H9 (cell line): ENCODE measurements at regions not wholly inside any gene's neighbourhood (a gene's known extent, or its start where the extent isn't known, plus 50 kb on each side); places are given as distances from the start of the nearest gene placed in this dataset.

Experiments used
- DNase-seq: peaks from one replicate; pipeline ENCODE4 v3.0.0-alpha.2; 2017
- H2AFZ ChIP-seq: one replicate; pipeline ENCODE4 v1.6.1; 2013; ENCODE audit warnings: mild to moderate bottlenecking, low read length, control low read depth, moderate library complexity
- H2AK5ac ChIP-seq: 2 replicates; pipeline ENCODE4 v1.6.1; 2013; ENCODE audit warnings: low read length, control low read depth, mixed read lengths; ENCODE audit not compliant: insufficient read length
- H2BK120ac ChIP-seq: one replicate; pipeline ENCODE4 v1.6.1; 2013; ENCODE audit warnings: low read depth, mild to moderate bottlenecking, low read length, control low read depth, inconsistent platforms; ENCODE audit not compliant: poor library complexity, severe bottlenecking
- H2BK12ac ChIP-seq: 2 replicates; pipeline ENCODE4 v1.6.1; 2013; ENCODE audit warnings: low read length, control low read depth, mixed read lengths, low read depth; ENCODE audit not compliant: insufficient read length
- H2BK15ac ChIP-seq: 2 replicates; pipeline ENCODE4 v1.6.1; 2013; ENCODE audit warnings: low read depth, low read length, control low read depth
- H2BK20ac ChIP-seq: one replicate; pipeline ENCODE4 v1.6.1; 2013; ENCODE audit warnings: low read depth, mild to moderate bottlenecking, low read length, control low read depth, inconsistent platforms; ENCODE audit not compliant: poor library complexity, severe bottlenecking
- H2BK5ac ChIP-seq: 2 replicates; pipeline ENCODE4 v1.6.1; 2013; ENCODE audit warnings: low read length, control low read depth, mixed read lengths; ENCODE audit not compliant: insufficient read length
- H3K14ac ChIP-seq: 2 replicates; pipeline ENCODE4 v1.6.1; 2013; ENCODE audit warnings: low read length, control low read depth; ENCODE audit not compliant: insufficient read depth
- H3K18ac ChIP-seq: 2 replicates; pipeline ENCODE4 v1.6.1; 2013; ENCODE audit warnings: low read depth, mild to moderate bottlenecking, mixed read lengths, low read length, control low read depth; ENCODE audit not compliant: insufficient read length
- H3K23ac ChIP-seq: 2 replicates; pipeline ENCODE4 v1.6.1; 2013; ENCODE audit warnings: low read length, control low read depth, mixed read lengths, low read depth; ENCODE audit not compliant: insufficient read length
- H3K23me2 ChIP-seq: 2 replicates; pipeline ENCODE4 v1.6.1; 2013; ENCODE audit warnings: low read depth, mild to moderate bottlenecking, mixed read lengths, low read length, control low read depth; ENCODE audit not compliant: insufficient read length, poor library complexity, severe bottlenecking
- H3K27ac ChIP-seq: 2 replicates; pipeline ENCODE4 v1.5.1; 2013; ENCODE audit warnings: low read length, control low read depth, mixed read lengths, low read depth; ENCODE audit not compliant: insufficient read length
- H3K27me3 ChIP-seq: 2 replicates; pipeline ENCODE4 v1.6.1; 2013; ENCODE audit warnings: low read length, control low read depth, inconsistent platforms; ENCODE audit not compliant: insufficient read depth
- H3K4ac ChIP-seq: 2 replicates; pipeline ENCODE4 v1.6.1; 2013; ENCODE audit warnings: low read depth, mild to moderate bottlenecking, control low read depth, inconsistent platforms, low read length, moderate library complexity
- H3K4me1 ChIP-seq: 2 replicates; pipeline ENCODE4 v1.6.1; 2013; ENCODE audit warnings: low read length, control low read depth, inconsistent platforms; ENCODE audit not compliant: insufficient read depth
- H3K4me2 ChIP-seq: 2 replicates; pipeline ENCODE4 v1.6.1; 2013; ENCODE audit warnings: low read length, control low read depth, mixed read lengths; ENCODE audit not compliant: insufficient read length, insufficient read depth
- H3K56ac ChIP-seq: 2 replicates; pipeline ENCODE4 v1.6.1; 2013; ENCODE audit warnings: low read depth, mild to moderate bottlenecking, mixed read lengths, low read length, control low read depth; ENCODE audit not compliant: insufficient read length
- H3K79me1 ChIP-seq: 2 replicates; pipeline ENCODE4 v1.6.1; 2013; ENCODE audit warnings: low read depth, mild to moderate bottlenecking, moderate library complexity, low read length, control low read depth, inconsistent platforms; ENCODE audit not compliant: insufficient read depth, poor library complexity, severe bottlenecking
- H3K79me2 ChIP-seq: 2 replicates; pipeline ENCODE4 v1.6.1; 2013; ENCODE audit warnings: low read length, control low read depth, inconsistent platforms; ENCODE audit not compliant: insufficient read depth
- H3K9ac ChIP-seq: 2 replicates; pipeline ENCODE4 v1.6.1; 2013; ENCODE audit warnings: low read length, control low read depth, mixed read lengths; ENCODE audit not compliant: insufficient read length; ENCODE audit errors: extremely low read depth
- H3K9me3 ChIP-seq: one replicate; pipeline ENCODE4 v1.6.1; 2013; ENCODE audit warnings: low read depth, low read length, inconsistent platforms; ENCODE audit not compliant: control insufficient read depth
- H3T11ph ChIP-seq: one replicate; pipeline ENCODE4 v1.6.1; 2013; ENCODE audit warnings: mild to moderate bottlenecking, low read length, control low read depth, inconsistent platforms
- H4K20me1 ChIP-seq: one replicate; pipeline ENCODE4 v1.6.1; 2013; ENCODE audit not compliant: control insufficient read depth, insufficient read length, insufficient read depth
- H4K5ac ChIP-seq: 2 replicates; pipeline ENCODE4 v1.6.1; 2013; ENCODE audit warnings: low read depth, mild to moderate bottlenecking, mixed read lengths, low read length, control low read depth; ENCODE audit not compliant: insufficient read length
- H4K8ac ChIP-seq: replicated peaks from 2 replicates; pipeline ENCODE4 v1.6.1; 2013; ENCODE audit warnings: low read length, control low read depth, mixed read lengths, low read depth; ENCODE audit not compliant: insufficient read length
- H4K91ac ChIP-seq: 2 replicates; pipeline ENCODE4 v1.6.1; 2013; ENCODE audit warnings: low read depth, mild to moderate bottlenecking, moderate library complexity, mixed read lengths, low read length, control low read depth; ENCODE audit not compliant: insufficient read length
- H3K27ac Mint-ChIP-seq, 3 experiments: 2 replicates in 2 of 3; 3 replicates in 1 of 3; pipeline ENCODE4 v1.8.0; 2020 to 2021; ENCODE audit warnings: mixed read lengths in 3 of 3, mild to moderate bottlenecking in 1 of 3, moderate library complexity in 1 of 3
- H3K27me3 Mint-ChIP-seq: 2 replicates; pipeline ENCODE4 v1.8.0; 2021; ENCODE audit warnings: low read depth, mild to moderate bottlenecking, moderate library complexity, mixed read lengths
- H3K36me3 Mint-ChIP-seq, 3 experiments: 2 replicates in 2 of 3; 3 replicates in 1 of 3; pipeline ENCODE4 v1.8.0; 2020 to 2021; ENCODE audit warnings: low read depth in 3 of 3, mixed read lengths in 3 of 3; ENCODE audit not compliant: insufficient read depth in 1 of 3
- H3K4me1 Mint-ChIP-seq, 2 experiments: 2 replicates each; pipeline ENCODE4 v1.8.0; 2020; ENCODE audit warnings: mixed read lengths in 2 of 2
- H3K4me3 Mint-ChIP-seq, 2 experiments: 2 replicates in 1 of 2; 3 replicates in 1 of 2; pipeline ENCODE4 v1.8.0; 2020 to 2021; ENCODE audit warnings: mild to moderate bottlenecking in 2 of 2, mixed read lengths in 2 of 2, moderate library complexity in 1 of 2
- H3K9me3 Mint-ChIP-seq, 2 experiments: 2 replicates in 1 of 2; 3 replicates in 1 of 2; pipeline ENCODE4 v1.8.0; 2020; ENCODE audit warnings: mild to moderate bottlenecking in 2 of 2, mixed read lengths in 2 of 2, moderate library complexity in 1 of 2
- WGBS: extraction: QIAGEN DNeasy Blood & Tissue Kit; methylation state at CpG from one replicate; pipeline ENCODE4 v1.1.7; 2013; ENCODE audit warnings: missing lambda C conversion rate, low lambda C conversion rate, mixed read lengths; ENCODE audit not compliant: insufficient read length; ENCODE audit errors: extremely low coverage; 5-methylcytosine and 5-hydroxymethylcytosine counted together
- TF ChIP-seq, protein P1 (sequence below): fragments of 200-600 bp; sonication (generic); conservative IDR thresholded peaks from 3 replicates; pipeline ENCODE4 v1.8.0; 2021; ENCODE audit warnings: antibody characterized with exemption, mild to moderate bottlenecking

DNA sequence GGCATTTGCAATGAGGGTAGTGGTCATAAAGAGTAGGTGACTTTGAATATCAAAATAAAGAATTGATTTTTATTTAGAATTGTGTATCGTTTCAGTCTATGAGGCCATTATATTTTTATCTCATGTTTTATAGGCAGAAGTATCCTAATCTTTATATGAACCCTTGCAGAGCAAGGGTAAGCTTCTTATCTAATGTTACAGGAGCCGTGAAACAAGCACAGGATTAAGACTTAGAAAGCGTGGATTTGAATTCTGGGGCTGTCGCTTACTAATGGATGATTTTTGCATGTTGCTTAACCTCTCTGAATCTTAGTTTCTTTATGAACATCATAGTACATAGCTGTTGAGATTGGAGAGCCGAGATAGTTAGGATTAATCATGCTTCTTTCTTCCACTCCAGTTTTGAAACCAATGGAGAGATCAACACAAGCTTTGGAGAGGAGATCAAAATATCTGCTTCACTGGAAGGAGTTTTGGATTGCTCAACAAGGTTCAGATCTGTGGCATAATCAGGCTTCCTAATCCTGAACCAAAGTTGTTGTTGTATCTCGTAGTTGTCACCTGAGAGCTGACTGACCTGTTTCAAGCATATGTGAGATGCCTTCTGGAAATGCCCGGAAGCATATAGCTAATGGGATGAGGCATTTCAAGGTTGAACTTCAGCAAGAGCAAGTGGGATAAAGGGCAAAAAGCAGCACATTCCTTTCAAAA lies 166.9 kb upstream of the GK2 start:
- no peak overlapping the region for H2BK12ac ChIP-seq
- no peak overlapping the region for H2BK120ac ChIP-seq
- H3K56ac ChIP-seq = no peak overlapping the region
- no peak overlapping the region for H3K4ac ChIP-seq
- no peaks in the 10 kb centered on the region for H3K9me3 ChIP-seq
- no peak overlapping the region for H3K23ac ChIP-seq
- DNase-seq = no peak
- TF ChIP-seq, protein P1, sequence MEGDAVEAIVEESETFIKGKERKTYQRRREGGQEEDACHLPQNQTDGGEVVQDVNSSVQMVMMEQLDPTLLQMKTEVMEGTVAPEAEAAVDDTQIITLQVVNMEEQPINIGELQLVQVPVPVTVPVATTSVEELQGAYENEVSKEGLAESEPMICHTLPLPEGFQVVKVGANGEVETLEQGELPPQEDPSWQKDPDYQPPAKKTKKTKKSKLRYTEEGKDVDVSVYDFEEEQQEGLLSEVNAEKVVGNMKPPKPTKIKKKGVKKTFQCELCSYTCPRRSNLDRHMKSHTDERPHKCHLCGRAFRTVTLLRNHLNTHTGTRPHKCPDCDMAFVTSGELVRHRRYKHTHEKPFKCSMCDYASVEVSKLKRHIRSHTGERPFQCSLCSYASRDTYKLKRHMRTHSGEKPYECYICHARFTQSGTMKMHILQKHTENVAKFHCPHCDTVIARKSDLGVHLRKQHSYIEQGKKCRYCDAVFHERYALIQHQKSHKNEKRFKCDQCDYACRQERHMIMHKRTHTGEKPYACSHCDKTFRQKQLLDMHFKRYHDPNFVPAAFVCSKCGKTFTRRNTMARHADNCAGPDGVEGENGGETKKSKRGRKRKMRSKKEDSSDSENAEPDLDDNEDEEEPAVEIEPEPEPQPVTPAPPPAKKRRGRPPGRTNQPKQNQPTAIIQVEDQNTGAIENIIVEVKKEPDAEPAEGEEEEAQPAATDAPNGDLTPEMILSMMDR = no peak
- no peaks in the 10 kb centered on the region for H3K27me3 Mint-ChIP-seq
- H2BK20ac ChIP-seq = no peak overlapping the region
- no peaks in the 10 kb centered on the region for H3K23me2 ChIP-seq
- H3K9me3 Mint-ChIP-seq = no peaks in the 10 kb centered on the region
- H3K36me3 Mint-ChIP-seq = no peaks in the 10 kb centered on the region
- no peak overlapping the region for H3K4me2 ChIP-seq
- no peak overlapping the region for H2AFZ ChIP-seq
- no peak overlapping the region for H3K27ac Mint-ChIP-seq
- no CpG with 5 or more reads among the region's 7 CpGs for WGBS
- H2BK15ac ChIP-seq = no peak overlapping the region
- peaks cover 2% of the 10 kb centered on the region for H3K4me1 ChIP-seq
- H3T11ph ChIP-seq = no peak overlapping the region
- no peak overlapping the region for H3K9ac ChIP-seq
- no peak overlapping the region for H2BK5ac ChIP-seq
- no peak overlapping the region for H4K91ac ChIP-seq
- no peak overlapping the region for H3K14ac ChIP-seq
- no peaks in the 10 kb centered on the region for H3K27me3 ChIP-seq
- no peaks in the 10 kb centered on the region for H4K20me1 ChIP-seq
- no peaks in the 10 kb centered on the region for H3K79me1 ChIP-seq
- no peak overlapping the region for H2AK5ac ChIP-seq
- peaks cover 7 to 31% of the 10 kb centered on the region in 2 experiments for H3K4me1 Mint-ChIP-seq
- H4K5ac ChIP-seq = no peak overlapping the region
- H3K27ac ChIP-seq = no peak overlapping the region
- no peak overlapping the region for H4K8ac ChIP-seq
- H3K4me3 Mint-ChIP-seq = no peak overlapping the region
- H3K18ac ChIP-seq = no peak overlapping the region
- H3K79me2 ChIP-seq = no peaks in the 10 kb centered on the region
